GM21825 (cell line): ENCODE measurements at regions not wholly inside any gene's neighbourhood (a gene's known extent, or its start where the extent isn't known, plus 50 kb on each side); places are given as distances from the start of the nearest gene placed in this dataset.
"Not testable (repeated sequence)": the region's sequence is repeated elsewhere in the genome, so short reads cannot be mapped to it uniquely, and the experiment has no call there.

Source experiments
- ATAC-seq: cut with Tn5 transposase; IDR thresholded peaks from one replicate; pipeline ENCODE4 v1.9.1; 2021; ENCODE audit warnings: mild to moderate bottlenecking, moderate library complexity; ENCODE audit not compliant: unreplicated experiment

- ATAC-seq = no peak
These were observed 1804.9 kb upstream of the LRRTM1 start for GRCh38 chr2:82109418-82109817.

- ATAC-seq = no peak
These were observed 1794.1 kb upstream of the LRRTM1 start for GRCh38 chr2:82098617-82099016.

- no peak for ATAC-seq
These were observed 1785.0 kb upstream of the LRRTM1 start for GRCh38 chr2:82089518-82089917.

- no peak for ATAC-seq
These were observed 1780.3 kb upstream of the LRRTM1 start for GRCh38 chr2:82084679-82085392.

GRCh38 chr2:82075875-82076274 is 1771.3 kb upstream of the LRRTM1 start:
- no peak for ATAC-seq

- ATAC-seq = no peak
These were observed 1757.9 kb upstream of the LRRTM1 start for GRCh38 chr2:82062463-82062862.

GRCh38 chr2:82055846-82056245 is 1751.3 kb upstream of the LRRTM1 start:
- no peak for ATAC-seq

- ATAC-seq = no peak
These were observed 1739.3 kb upstream of the LRRTM1 start for GRCh38 chr2:82043867-82044266.

GRCh38 chr2:82027921-82028615 is 1723.5 kb upstream of the LRRTM1 start:
- ATAC-seq = no peak

- ATAC-seq = no peak
These were observed 1719.2 kb upstream of the LRRTM1 start for GRCh38 chr2:82023710-82024109.

- ATAC-seq = no peak
These were observed 1709.1 kb upstream of the LRRTM1 start for GRCh38 chr2:82013641-82014040.

- no peak for ATAC-seq
These were observed 1702.6 kb upstream of the LRRTM1 start for GRCh38 chr2:82007071-82007664.

GRCh38 chr2:82005889-82006288 is 1701.3 kb upstream of the LRRTM1 start:
- not testable (repeated sequence) for ATAC-seq

- ATAC-seq = no peak
These were observed 1697.1 kb upstream of the LRRTM1 start for GRCh38 chr2:82001614-82002013.

GRCh38 chr2:82000606-82001005 is 1696.1 kb upstream of the LRRTM1 start:
- ATAC-seq = no peak

GRCh38 chr2:81996332-81996731 is 1691.8 kb upstream of the LRRTM1 start:
- no peak for ATAC-seq

GRCh38 chr2:81991282-81991681 is 1686.7 kb upstream of the LRRTM1 start:
- ATAC-seq = no peak

- ATAC-seq = no peak
These were observed 1682.8 kb upstream of the LRRTM1 start for GRCh38 chr2:81987370-81987769.

GRCh38 chr2:81984969-81985637 is 1680.6 kb upstream of the LRRTM1 start:
- no peak for ATAC-seq

- ATAC-seq = no peak
These were observed 1677.0 kb upstream of the LRRTM1 start for GRCh38 chr2:81981585-81981984.

GRCh38 chr2:81979086-81979485 is 1674.5 kb upstream of the LRRTM1 start:
- ATAC-seq = no peak

GRCh38 chr2:81976998-81977397 is 1672.4 kb upstream of the LRRTM1 start:
- no peak for ATAC-seq
